AG04450 (cell line): ENCODE measurements at regions not wholly inside any gene's neighbourhood (a gene's known extent, or its start where the extent isn't known, plus 50 kb on each side); places are given as distances from the start of the nearest gene placed in this dataset.

Source experiments
- CTCF ChIA-PET: fragments of 300-600, 350-600 bp; formaldehyde crosslinking; extraction: SDS; loops from one replicate; lab custom pipeline; 2022; ENCODE audit warnings: antibody characterized with exemption, inconsistent platforms; lab: Charles Lee
- POLR2A ChIA-PET: fragments of 350-600 bp; formaldehyde crosslinking; extraction: SDS; loops from one replicate; lab custom pipeline; 2021; ENCODE audit warnings: antibody characterized with exemption, inconsistent platforms; lab: Yijun Ruan, JAX
- DNase-seq: peaks from one replicate; pipeline ENCODE4 v3.0.0-alpha.2; 2011; ENCODE audit warnings: low read depth, low spot score
- H3K27ac ChIP-seq: one replicate; pipeline ENCODE4 v1.5.1; 2012; ENCODE audit warnings: low read depth, low read length, control low read depth
- H3K27me3 ChIP-seq: one replicate; pipeline ENCODE4 v1.6.0; 2012; ENCODE audit warnings: low read length; ENCODE audit not compliant: control insufficient read depth, insufficient read depth
- H3K4me3 ChIP-seq: 2 replicates; pipeline ENCODE4 v1.5.1; 2011; ENCODE audit warnings: mild to moderate bottlenecking, low read depth, low read length, control low read depth
- H3K9me3 ChIP-seq: 2 replicates; pipeline ENCODE4 v1.5.1; 2012; ENCODE audit warnings: low read length; ENCODE audit not compliant: control insufficient read depth, insufficient read depth
- CTCF ChIP-seq: IDR thresholded peaks from 2 replicates; pipeline ENCODE4 v1.5.1; 2011; ENCODE audit warnings: low read depth, low read length, control low read depth, inconsistent platforms

GRCh38 chr20:12012241-12013222 lies 94.8 kb downstream of the BTBD3 start:
- H3K27me3 ChIP-seq, result peaks cover 2% of the 10 kb centered on the region
- ChIA-PET CTCF (interaction anchor here (0.5 to 2.3 kb wide), 22 partner anchors 9 to 433 kb away, joined by 3 to 11 read pairs (median 4); no protein-coding TSS in a partner anchor), POLR2A (no interaction called here)
- no peaks in the 10 kb centered on the region for H3K9me3 ChIP-seq
- TF ChIP-seq CTCF, result peak; percentile 96
- H3K27ac ChIP-seq, result no peak overlapping the region
- DNase-seq, result peak; percentile 11
- no peak overlapping the region for H3K4me3 ChIP-seq

- Histone ChIP-seq H3K9me3 (no peaks in the 10 kb centered on the region), H3K27me3 (peaks cover 2% of the 10 kb centered on the region), H3K27ac (no peak overlapping the region), H3K4me3 (no peak overlapping the region)
- CTCF ChIA-PET, result no interaction called here
- no peak for DNase-seq
- no peak for TF ChIP-seq CTCF
- POLR2A ChIA-PET, result no interaction called here
These were observed 96.6 kb downstream of the BTBD3 start for GRCh38 chr20:12014276-12014675.

- H3K9me3 ChIP-seq, result no peaks in the 10 kb centered on the region
- H3K27me3 ChIP-seq, result peaks cover 2% of the 10 kb centered on the region
- ChIA-PET CTCF (no interaction called here), POLR2A (no interaction called here)
- TF ChIP-seq CTCF, result no peak
- DNase-seq, result no peak
- H3K27ac ChIP-seq, result no peak overlapping the region
- H3K4me3 ChIP-seq, result no peak overlapping the region
These were observed 97.0 kb downstream of the BTBD3 start for GRCh38 chr20:12014736-12015135.

- Histone ChIP-seq H3K27me3 (peaks cover 2% of the 10 kb centered on the region), H3K27ac (no peak overlapping the region), H3K4me3 (no peak overlapping the region), H3K9me3 (no peaks in the 10 kb centered on the region)
- TF ChIP-seq CTCF, result no peak
- ChIA-PET POLR2A (no interaction called here), CTCF (no interaction called here)
- DNase-seq, result no peak
These were observed 98.6 kb downstream of the BTBD3 start for GRCh38 chr20:12016291-12016690.

GRCh38 chr20:12019715-12020114 lies 102.0 kb downstream of the BTBD3 start:
- CTCF ChIA-PET, result no interaction called here
- peaks cover 2% of the 10 kb centered on the region for H3K27me3 ChIP-seq
- H3K27ac ChIP-seq, result no peak overlapping the region
- H3K9me3 ChIP-seq, result no peaks in the 10 kb centered on the region
- POLR2A ChIA-PET, result no interaction called here
- no peak for DNase-seq
- no peak for TF ChIP-seq CTCF
- H3K4me3 ChIP-seq, result no peak overlapping the region
